HG03025 (cell line): ENCODE measurements at regions not wholly inside any gene's neighbourhood (a gene's known extent, or its start where the extent isn't known, plus 50 kb on each side); places are given as distances from the start of the nearest gene placed in this dataset.
"Not testable (repeated sequence)": the region's sequence is repeated elsewhere in the genome, so short reads cannot be mapped to it uniquely, and the experiment has no call there.

Source experiments
- ATAC-seq: cut with Tn5 transposase; IDR thresholded peaks from one replicate; pipeline ENCODE4 v1.9.1; 2021; ENCODE audit warnings: mild to moderate bottlenecking, moderate library complexity; ENCODE audit not compliant: unreplicated experiment, low FRiP score

DNA sequence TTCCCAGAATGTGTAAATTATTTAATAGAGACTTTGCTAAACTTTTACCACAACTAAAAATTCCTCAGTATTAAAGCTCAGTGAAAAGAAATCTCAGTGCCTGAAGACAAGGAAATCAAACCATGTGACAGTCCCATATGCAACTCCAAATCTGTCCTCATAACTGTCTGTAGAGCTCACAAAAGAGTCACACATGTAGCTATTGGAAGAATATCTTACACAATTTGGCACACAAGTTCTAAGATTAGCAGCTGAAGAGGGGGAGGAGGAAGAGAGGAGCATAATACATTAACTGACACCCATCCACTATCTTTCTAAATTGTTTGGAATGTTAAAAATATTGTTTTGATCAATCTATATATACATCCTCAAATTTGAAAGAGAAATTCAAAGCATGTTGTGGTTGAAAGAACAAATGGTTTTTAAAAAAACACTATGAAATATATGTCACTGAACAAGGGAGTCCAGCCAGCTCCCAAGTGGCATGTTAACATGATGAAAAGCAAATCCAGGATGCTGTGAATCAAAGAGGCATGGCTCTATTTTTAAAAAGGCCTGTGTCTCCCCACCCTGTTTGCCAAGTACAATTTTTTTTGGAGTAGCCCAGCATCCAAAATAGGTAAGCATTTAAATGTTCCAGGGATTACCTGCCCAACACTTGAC, 126.3 kb upstream of the NANOGP8 start:
- no peak for ATAC-seq

DNA sequence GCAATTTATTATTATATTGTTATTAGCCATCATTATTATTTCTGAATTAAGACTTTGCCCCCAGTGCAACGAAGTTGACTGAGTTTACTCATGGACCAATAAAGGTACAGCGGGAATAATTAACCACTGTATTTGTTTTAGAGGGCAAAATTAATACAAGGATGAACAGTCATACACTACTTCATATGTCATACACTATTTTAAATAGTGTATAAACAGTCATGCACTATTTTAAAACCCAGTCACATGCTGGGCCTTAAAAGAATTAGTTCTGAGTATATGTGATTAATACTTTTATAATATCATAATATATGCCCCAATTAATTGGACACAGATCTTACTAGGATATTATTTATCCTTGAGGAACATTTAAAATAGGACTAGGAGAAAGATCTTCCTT, 125.3 kb upstream of the NANOGP8 start:
- ATAC-seq, result no peak

DNA sequence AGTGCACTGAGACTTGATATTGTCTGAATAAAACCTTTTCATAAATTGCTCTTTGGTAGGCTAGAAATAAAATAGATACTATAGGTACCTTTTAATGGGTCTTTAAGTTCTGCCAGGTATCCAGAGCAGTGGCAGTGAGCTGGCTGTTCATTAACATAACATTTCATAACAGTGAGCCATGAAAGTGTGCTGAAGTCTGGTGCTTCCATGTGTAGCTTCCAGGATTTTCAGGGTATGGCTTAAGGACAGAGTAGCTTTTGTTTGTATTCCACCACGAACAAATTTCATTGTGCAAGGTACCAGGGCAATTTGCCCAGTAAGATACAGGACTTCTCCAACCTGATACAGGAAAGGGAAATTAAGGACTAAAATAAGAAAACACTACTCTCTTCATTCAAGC, 124.7 kb upstream of the NANOGP8 start:
- no peak for ATAC-seq

DNA sequence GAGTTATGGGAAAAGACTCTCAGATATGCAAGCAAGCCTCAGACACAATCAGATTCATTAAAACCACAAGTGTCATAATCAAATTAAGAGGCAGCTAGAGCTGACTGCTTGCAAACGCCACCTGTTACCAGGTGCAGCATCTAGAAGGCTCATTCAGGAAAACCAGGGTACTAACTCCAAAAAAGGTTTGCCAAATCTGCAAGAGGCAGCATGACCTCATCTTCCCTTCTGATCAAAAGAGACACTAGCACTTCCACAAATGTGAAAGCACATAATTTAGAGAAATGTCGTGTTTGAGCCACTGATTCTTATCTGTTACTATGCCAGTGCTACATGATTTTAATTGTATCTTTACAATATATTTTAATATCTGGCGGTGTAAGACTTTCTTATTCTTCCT, 123.3 kb upstream of the NANOGP8 start:
- no peak for ATAC-seq

DNA sequence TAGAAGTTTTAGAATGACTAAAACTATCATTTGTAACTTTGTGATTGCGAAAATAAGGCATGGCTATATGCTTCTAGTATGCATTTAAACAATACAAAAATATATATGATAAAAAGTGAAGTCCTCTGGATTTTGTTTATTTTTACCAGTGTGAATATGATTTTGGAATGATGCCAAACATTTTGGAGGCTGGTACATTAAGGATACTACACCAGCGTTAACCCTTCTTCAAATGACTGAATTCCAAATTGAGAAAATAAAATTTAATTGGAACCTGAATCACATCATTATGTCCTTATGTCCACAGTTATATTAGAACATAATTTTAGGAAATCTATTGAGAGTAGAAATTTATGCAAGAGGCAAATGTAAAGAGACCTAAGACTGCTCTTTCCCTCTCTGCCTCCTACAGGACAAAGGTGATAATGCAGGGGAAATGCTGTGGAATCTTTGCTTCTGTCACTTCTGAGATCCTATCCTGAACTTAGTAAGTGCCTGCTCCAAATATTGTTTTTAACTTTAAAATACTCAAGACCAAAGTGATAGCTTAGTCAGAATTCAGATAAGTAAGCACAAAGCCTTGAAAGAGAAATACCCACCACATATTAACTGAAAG, 121.1 kb upstream of the NANOGP8 start:
- ATAC-seq, result no peak

DNA sequence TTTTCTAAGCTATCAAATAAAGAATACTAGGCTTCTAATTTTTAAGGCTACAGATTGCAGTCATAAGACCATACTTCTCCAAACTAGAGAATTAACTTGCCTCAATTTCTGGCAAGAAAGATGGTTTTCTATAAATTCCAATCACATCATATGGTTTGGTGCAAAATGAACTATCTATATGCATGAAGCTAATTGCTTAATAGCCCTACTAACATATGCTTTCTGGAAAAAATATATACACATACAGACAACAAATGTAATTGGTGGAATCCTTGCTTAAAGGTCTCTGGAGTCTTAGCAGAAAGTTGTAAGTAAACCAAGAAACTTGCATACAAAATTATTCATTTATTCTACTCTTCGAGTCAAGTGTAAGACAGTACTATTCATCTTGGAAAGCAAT, 113.1 kb upstream of the NANOGP8 start:
- ATAC-seq, result no peak

DNA sequence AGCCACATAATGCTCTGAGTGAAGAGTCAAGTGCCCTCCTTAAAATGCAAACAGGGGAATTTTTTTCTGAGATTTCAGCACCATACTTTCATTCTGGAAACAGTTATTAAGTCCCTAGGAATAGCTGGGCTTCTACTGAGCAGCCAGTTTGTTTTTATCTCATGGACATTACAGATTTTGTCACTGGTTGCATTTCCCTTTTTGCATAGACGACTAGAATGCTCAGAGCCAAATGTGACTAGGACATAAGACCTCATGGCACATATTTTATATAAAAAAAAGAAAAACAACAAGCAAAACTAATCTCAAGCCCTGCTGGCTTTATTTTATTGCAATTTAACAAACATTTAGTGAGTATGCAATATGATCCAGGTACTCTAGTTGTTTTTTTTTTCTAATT, 112.7 kb upstream of the NANOGP8 start:
- ATAC-seq, result no peak

DNA sequence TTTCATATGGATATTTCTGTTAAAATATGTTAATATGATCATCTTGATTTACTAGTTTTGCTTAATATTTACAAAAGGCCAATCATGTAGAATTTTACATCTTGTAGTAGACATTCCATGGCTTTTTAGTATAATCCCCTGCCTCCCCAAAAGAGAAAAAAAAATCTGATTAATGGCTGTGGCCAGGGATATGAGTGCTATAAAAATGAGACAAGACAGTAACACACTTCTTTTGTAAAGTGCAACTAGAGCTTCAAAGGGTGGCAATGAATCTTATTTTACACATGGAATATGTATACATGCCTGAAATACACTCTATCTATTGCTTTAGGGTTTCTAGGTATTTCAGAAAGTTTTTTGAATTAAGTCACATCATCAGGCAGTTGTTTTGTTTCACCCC, 112.2 kb upstream of the NANOGP8 start:
- no peak for ATAC-seq

DNA sequence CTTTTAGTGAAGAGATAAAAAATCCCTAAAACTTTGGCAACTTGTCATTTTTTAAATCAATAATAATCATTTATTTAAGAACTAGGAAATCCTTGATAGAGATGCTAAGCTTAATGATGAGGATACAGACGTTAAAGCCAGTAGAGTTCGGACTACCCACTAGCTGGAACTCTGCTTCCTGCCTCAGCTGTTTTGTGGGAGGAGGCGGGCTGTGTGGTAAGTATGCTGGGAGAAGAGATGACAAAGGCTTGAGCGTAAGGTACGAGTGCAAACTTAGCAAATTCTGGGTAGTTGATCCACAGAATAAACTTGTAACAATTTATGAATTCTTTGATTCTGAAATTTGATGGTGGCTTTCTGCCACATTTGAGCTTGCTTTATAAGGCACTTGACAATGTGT, 111.2 kb upstream of the NANOGP8 start:
- ATAC-seq, result no peak

DNA sequence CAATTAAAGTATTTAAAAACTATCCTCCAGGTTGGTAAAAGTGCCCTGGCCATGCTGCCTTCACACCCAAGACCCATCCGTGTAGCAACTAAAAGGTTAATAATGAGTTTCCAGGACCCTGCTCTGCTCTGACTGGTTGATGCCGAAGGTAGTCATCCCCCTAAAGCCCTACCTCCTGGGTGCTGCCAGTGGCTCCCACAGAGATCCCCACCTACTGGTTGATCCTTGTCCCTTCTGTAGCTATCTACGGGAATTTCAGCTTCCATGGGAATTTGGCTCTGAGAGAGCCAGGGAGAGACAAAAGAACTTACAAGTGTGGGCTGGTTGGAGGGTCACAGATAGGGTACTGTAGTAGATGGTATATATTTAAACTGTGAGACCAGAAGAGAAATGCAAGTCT, 110.6 kb upstream of the NANOGP8 start:
- ATAC-seq, result no peak

DNA sequence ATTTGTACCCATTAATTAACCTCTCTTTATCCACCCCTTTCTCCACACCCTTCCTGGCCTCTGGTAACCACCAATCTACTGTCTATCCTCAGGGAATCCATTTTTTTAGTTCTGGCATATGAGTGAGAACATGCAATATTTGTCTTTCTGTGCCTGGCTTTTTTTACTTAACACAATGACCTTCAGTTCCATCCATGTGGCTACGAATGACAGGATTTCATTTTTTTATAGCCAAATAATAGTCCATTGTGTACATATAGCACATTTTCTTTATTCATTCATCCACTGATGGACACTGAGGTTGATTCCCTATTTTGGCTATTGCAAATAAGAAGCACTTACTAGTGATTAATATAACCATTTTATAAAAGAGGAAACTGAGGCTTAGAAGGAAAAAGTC, 109.9 kb upstream of the NANOGP8 start:
- ATAC-seq, result no peak

DNA sequence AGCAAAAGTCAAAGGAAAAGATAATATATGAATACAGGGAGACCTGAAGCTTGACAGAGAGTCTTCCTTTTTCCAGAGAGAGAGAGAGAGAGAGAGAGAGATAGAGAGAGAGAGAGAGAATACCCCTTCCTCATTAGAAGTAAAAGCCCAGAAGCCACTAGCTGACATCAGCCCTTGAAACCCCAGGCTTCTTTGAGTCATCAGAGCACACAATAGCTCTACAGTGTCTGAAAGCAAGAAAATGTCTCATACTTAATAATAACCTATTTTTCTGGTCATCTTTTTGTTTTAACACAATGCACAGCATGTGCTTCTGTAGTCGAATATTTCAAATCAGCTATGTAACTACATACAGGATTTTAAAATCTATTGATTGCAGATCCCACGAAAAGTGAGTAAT, 109.2 kb upstream of the NANOGP8 start:
- ATAC-seq, result no peak

DNA sequence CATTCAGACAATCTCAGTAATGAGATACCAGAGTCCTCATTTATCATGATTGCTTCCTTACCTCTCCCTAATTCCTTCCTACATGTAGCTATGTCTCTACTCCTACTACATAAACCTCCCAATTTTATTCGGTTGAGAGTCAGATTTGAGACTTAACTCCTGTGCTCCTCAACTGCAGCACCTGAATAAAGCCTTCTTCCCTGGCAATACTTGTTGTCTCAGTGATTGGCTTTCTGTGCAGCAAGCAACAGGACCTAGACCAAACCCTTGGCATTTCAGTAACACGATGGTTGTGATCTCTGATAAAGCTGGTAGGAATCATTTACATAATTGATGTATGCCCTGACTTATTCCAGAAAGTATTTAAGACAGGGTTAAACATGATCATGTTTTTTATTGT, 106.7 kb upstream of the NANOGP8 start:
- ATAC-seq, result no peak

DNA sequence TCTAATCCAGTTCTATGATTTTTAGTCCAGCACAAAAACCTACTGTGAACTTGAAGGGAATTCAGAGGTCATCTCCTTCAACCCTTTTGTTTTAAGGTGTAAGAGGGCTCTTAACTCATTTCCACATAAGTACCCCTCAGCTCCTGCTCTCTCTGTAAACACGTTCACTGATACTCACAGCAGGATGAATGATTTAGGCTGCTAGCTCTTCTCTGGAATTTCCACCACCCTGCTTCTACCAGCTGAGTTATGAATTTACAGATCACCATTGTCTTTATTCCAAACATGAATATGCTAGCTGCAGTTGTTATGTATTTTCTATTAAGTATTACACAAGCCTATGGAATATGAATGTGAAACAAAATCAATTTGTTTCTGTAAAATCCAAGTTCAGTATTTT, 101.3 kb upstream of the NANOGP8 start:
- no peak for ATAC-seq

DNA sequence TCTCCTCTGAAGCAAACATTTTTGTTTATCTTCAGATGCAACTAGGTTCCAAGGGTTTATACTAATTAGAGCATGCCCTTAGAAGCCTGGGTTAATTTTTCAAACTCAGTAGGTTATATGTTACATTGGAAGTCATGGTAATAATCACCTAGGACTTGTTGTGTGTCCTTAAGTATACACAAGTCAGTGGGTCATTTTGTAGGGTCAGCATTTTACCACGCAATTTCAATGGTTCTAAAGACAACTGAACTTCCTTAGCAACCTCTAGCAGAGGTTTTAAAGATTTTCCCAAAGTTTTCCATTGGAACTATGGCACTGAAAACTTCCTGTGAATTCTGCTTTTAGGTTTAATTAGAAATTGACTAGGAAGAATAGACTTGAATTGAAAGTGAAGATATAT, 99.6 kb upstream of the NANOGP8 start:
- no peak for ATAC-seq

DNA sequence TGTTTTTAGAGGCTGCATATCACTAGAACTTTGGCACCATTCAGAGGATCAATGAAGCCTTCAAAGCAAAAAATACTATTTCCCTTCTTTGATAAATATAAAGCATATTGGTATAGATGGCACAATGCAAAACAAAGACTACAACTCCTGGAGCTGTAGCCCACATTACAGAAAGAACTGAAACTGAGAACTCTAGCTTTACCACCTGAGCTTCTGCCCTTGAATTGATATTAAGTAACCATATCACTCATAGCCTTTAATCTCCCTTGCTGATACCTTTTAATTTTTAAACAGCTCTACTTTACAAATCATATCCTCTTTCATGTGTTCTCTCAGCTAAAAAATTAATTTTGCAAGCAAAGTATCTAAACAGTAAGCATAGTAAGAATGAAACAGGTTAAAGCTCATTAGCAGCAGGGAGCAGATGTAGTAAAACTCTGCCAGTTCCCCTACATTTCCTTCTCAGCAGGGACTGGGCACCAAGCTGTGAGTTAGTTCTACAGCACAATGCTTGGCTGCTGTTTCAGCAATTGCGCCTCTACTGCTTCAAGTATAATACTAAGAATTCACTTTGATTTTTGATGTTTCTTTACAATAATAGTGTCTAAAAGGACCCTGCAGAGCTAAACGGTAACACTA, 97.9 kb upstream of the NANOGP8 start:
- peak; percentile 75 for ATAC-seq

DNA sequence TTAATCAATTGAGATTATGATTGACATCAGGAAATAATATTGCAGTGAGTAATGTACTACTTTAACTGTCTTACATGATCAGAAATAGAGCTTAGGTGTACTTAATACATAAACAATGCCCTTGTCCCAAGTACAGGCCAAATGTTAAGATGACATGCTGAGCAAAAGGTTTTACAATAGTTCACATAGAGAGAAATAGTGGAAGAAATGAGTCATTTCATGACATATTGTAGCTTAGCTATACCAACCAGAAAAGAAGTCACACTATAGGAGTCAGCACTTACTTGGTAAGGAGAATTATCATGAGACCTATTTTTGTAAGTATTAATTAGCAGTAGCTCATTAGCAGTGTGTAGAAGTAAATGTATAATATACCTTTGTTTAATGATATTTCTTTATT, 96.4 kb upstream of the NANOGP8 start:
- ATAC-seq, result no peak

DNA sequence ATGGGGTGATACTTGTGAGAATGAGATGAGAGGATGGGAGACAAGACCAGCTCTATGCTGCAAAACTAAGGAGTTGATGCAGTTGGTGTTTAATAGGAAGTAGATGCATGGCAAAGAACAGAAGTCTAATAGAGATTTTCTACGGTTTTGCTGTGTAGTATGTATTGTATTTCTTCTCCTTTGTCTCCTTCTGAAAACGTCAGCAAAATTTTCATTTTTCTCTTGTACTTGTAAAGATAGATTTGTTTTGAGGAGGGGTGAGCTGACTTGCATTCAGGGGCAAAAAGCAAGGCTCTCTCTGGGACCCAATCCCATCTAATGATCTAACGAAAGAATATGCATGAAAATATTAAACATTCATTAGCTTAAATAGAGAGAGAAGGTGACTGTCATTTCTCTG, 94.6 kb upstream of the NANOGP8 start:
- ATAC-seq, result no peak

DNA sequence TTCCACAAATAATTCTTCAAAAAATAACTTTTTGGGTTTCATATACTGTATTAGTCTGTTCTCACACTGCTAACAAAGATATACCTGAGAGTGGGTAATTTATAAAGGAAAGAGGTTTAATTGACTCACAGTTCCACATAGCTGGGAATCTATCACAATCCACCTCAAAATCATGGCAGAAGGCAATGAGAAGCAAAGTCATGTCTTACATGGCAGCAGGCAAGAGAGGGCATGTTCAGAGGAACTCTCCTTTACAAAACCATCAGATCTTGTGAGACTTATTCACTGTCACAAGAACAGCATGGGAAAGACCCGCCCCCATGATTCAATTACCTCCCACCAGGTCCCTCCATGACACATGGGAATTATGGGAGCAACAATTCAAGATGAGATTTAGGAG, 93.1 kb upstream of the NANOGP8 start:
- not testable (repeated sequence) for ATAC-seq

DNA sequence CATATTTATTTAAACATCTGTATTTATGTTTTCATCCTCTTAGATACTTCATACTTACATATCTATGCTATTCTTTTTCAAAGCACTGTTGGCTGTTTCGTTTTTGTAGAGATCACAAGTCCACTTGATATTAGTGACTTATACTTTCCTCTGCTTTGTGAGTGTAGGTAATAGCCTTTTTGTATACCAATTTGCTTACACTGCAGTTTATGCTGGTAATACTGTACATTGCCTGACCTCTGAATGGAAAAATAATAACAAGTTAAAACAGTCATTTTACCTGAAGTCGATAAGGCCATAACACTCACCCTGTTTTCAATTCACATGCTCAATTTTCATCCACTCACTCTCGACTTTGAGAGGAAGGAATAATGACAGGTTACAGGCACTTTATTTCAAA, 89.9 kb upstream of the NANOGP8 start:
- no peak for ATAC-seq

DNA sequence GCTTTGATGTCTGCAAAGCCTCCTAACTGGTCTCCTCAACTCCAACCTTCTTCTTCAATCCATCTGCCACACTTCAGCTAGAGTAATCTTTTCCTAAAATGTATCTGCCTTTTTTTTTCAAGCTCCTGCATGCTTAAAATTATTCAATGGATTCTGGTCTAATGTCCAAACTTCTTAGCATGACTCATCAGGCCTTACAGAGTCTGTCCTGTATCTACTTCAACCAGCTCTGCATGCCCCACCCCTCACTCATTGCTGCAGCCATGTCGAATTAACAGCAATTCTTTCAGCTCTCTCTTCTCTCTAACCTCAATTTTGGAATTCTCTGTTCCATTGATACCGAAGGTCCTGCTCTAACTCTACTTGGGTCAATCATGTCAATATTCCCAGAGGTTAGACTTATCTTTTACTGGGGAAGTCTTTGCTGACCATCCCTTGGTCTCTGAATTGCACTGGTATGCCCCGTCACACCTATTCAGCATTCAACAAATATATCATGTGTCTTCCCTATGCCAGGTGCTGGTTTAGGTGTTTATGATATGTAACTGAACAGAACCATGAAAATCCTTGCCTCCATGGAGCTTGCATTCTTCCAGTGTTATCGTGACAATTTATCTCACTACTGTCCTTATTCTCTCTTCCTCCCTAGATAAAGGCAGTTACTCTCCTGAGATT, 88.5 kb upstream of the NANOGP8 start:
- ATAC-seq, result no peak

DNA sequence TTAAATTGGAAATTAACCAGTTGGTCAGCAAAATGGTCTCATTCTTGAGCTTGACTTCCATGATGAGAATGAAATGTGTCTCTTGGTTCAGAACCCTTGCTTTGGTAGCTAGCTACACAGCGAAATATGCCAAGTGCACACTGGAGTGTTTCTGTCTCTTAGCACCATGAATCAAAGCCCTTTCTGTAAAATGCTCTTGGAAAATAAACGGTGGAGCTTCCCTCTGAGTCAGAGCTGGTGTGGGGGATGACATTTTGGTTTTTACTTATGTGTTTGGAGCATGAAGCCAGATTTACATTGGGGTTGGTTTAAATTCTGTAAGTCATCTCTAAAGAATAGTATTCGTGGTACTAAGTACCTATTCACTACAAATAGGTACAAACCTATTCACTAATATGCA, 85.1 kb upstream of the NANOGP8 start:
- ATAC-seq, result no peak
